Epidermal melanocyte (primary cell): ENCODE measurements at regions not wholly inside any gene's neighbourhood (a gene's known extent, or its start where the extent isn't known, plus 50 kb on each side); places are given as distances from the start of the nearest gene placed in this dataset.
A peak's percentile ranks its signal among the peaks of the same experiment; 100 is the strongest.

ENCODE experiments used
- DNase-seq: peaks from one replicate; pipeline ENCODE4 v3.0.0; 2011; ENCODE audit warnings: low spot score; ENCODE audit not compliant: insufficient read length

DNA sequence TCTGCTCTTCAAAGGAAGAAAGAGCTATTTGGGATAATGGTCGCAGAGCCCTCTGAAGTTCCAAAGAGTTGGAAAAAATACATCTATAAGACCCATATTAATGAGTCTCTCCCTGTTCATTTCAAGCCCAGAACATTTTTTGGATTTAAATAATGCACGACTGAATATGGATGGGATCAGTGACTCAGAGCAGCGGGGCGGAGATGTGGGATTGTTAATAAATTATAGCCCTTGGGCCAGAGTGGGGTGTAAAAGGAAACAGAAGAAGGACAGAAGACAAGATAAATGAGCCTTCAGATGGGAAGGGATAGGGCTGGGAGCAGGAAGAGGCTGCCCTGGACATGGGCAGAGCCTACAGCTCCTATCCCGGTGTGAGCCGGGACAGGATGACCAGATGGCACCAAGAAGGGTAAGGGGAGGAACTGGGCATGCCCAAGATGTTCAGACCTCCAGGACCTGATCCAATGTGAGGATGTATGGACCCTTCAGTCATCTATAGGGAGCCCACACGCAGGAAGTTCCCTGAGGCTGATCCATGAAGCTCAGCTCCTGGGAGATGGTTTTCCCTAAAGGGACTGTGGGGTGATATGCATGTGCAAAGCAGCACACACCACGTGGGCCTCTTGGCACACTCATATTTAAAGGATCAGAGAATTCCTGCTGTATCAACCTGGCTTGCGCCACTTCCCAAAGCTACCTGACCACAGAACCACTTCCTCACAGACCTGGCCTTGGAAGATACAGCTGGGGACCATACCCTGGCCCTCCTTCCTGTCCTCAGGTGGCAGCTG is 96.1 kb upstream of the PLXNA4 start:
- DNase-seq, result no peak

DNA sequence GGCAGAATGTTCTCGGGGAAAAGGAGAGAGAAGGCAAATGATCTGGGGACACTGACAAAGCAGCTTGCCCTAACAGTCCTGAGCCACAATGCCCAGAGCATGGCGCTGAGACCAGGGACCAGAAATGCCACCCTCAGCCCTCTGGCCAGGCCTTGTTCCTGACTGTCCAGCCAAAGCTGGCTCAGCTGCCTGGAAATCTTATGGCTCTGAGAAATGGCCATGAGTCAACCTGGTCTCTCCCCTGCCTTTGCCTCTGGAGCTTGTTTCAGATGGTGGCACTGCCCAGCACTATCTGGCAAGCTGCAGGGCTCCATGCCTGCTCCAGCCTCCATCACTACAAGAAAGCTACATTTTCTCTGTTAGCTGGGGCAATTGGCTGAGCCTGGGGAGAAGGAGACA is 90.5 kb upstream of the PLXNA4 start:
- no peak for DNase-seq

DNA sequence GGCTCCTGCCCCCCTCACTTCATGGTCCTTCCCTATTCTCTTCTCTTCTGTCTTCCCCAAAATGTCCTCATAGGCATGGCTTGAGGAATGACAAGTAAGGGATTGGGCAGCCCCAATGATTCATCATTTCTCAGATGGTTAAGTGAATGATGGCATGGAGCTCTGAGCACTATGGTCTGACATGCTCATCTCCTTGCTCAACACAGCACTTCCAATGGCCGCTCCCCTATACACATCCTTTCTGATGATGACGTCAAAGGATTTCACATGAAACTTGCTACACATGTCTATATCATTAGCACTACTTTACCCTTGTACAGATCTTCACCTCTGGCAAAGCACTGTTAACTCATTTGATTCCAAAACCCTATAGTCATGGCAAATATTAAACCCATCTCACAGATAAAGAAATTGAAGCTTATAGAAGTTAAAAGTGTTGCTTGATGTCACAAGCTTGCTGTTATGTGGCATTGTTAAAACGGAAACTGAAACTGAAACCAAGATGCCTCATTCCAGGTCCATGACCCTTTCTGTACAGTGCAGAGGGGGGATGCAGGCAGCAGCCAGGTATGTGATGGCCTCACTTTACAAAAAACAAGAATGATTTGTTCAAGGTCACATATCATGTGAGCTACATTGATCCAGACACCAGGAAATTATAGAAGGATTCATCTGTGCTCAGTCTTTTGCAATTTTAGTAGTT is 90.0 kb upstream of the PLXNA4 start:
- no peak for DNase-seq

DNA sequence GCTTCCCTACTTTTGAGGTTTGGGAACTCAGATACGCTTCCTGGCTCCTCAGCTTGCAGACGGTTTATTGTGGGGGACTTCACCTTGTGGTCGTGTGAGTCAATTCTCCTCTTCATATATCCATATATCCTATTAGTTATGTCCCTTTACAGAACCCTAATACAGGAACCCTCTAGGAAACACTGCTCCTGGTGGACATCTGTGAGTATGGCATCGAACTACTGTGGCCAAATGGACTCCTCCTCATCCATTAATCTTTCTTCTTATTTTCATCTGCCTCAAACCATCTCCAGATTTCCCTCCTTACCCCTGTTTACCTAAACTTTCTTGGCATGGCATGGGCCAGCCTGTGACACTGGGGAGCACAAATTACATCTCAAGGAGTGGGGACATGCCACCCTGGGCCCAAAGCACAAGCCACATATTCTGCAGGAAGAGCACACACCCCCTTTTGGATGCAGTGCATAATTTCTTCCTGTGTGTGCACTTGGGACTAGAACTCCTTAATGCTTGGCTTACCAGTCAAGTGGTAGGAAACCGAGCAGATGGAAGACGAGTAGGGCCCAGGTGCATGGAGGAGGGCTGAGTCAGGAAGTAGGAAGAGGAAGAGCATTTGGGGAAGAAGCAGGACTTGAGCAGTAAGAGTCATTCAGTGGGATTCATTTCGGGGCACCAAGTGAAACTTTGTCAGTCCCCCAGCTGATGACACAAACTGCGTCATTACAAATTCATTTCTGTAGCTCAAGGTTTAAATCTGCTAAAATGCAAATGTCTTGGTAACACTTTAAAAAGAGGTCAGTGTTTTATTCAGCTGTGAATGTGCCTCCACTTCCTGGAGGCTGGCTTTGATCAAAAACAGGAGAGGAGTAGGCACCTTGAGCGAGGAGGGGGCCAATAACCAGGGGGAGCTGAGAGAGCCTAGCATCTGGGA is 80.8 kb upstream of the PLXNA4 start:
- DNase-seq, result no peak

DNA sequence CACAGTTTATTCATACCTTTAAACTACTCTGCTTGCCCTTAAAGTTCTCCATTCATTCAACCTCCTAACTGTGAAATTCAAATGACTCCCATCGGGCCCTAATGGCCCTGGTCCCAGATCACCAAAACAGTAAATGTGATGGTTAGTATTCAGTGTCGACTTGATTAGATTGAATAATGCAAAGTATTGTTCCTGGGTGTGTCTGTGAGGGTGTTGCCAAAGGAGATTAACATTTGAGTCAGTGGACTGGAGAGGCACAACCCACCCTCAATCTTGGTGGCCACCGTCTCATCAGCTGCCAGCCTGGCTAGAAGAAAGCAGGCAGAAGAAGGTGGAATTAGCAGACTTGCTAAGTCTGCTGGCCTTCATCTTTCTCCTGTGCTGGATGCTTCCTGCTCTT is 80.1 kb upstream of the PLXNA4 start:
- DNase-seq, result no peak

DNA sequence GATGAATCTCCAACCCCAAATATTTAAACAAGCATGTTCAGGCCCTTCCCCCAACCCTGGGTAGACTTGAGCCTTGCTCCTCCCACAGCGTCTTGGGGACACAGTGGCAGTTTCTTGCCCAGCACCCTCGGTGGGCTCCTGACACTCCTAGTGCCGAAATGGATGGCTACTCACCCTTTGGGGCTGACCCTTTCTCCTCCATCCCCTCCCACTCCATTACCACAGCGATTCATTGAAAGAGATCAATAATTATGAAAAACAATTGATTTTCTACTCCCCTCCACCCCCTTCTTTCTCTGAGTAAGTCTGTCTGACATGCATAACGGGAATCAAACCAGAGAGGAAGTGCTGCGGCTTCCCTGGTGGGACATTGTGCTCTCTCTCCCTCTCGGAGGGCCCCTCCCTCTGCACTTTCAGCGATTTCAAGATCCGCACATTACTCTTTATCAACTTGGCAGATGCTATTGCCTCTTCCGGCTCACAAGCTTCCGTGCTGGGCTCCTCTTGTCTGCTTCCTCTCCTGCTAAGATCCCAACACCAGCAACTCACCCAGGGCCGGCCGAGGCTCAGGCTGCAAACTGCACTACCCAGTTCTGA is 79.0 kb upstream of the PLXNA4 start:
- peak; percentile 22 for DNase-seq

DNA sequence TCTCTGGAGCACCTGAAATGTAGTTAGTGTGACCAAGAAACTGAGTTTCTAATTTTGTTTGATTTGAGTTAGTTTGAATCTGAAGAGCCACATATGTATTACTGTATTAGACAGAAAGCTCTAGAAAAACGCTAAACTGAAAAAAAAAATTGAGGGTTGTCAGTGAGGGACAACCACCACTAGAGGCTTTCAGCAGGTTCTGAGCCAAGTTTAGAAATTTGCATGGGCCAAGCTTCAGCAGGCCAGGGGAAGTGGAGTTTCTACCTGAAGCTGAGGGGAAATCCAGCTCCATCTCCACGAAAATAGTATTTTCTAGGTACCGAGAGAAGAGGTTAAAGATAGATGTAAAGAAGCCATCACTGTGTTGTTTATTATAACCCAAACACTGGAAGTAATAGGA is 77.9 kb upstream of the PLXNA4 start:
- no peak for DNase-seq

DNA sequence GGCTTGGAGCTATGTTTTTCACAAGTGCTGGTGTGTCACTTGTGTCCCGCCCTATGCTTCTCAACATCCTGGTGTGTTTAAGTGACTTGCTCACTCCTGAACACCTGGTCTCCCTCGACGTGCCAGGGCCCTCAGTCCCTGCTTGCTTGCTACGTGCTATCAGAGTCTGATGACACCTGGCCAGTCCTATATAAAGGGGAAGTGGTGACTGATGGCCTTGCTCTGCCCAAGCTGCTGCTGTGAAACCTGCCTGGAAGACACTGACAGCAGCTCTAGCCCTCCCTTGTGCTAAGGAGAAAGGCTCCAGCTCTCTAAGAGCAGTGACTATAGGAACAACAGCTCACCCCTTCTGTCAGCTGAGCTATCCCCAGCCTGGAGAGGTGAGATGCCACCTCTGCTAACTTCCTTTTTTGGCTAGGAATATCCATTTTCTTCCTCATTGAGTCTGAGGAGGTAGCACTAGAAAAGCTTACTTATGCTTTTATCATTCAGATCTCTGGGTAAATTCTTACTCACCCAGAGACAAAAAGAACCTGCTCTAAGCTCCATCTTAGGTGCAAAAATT is 77.2 kb upstream of the PLXNA4 start:
- no peak for DNase-seq

- DNase-seq, result no peak
Measured at GRCh38 chr7:132652507-132652906, 76.2 kb upstream of the PLXNA4 start.

GRCh38 chr7:132650498-132650897 is 74.2 kb upstream of the PLXNA4 start:
- peak; percentile 91 for DNase-seq

GRCh38 chr7:132647311-132647710 is 71.0 kb upstream of the PLXNA4 start:
- DNase-seq, result no peak

GRCh38 chr7:132646052-132646451 is 69.8 kb upstream of the PLXNA4 start:
- no peak for DNase-seq

GRCh38 chr7:132643302-132643701 is 67.0 kb upstream of the PLXNA4 start:
- DNase-seq, result no peak

DNA sequence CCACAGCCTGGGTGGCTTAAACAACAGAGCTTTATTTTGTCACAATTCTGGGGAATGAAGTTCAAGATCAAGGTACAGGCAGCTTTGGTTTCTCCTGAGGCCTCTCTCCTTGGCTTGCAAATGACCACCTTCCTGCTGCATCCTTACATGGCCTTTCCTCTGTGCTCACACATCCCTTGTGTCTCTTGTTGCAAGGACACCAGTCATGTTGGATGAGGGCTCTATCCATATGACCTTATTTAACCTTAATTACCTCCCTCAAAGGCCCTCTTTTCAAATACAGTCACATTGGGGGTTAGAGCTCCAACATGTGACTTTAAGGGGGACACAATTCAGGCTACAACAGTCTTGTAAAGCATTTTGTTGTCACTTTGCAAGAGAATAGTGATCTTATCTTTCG is 65.0 kb upstream of the PLXNA4 start:
- DNase-seq, result no peak

DNA sequence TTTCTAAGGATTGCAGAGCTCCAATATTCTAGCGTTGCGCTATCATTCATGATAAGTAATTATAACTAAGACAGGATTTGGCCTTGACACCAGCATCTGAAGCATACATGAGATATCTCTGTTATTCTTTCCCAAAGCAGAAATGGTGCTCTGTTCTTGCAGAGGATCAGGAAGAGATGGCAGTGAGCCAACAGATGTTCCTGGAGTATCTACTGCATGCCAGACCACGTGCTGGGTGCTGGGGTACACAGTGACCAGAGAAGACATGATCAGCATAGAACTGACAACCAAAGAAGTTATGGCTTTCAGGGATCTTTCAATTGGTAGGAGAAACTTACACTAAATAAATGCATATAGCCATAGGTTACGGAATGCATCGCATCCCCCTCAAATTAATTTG is 63.7 kb upstream of the PLXNA4 start:
- no peak for DNase-seq

- DNase-seq, result no peak
Measured at GRCh38 chr7:132638000-132638399, 61.7 kb upstream of the PLXNA4 start.

GRCh38 chr7:132636581-132636980 is 60.3 kb upstream of the PLXNA4 start:
- DNase-seq, result no peak

DNA sequence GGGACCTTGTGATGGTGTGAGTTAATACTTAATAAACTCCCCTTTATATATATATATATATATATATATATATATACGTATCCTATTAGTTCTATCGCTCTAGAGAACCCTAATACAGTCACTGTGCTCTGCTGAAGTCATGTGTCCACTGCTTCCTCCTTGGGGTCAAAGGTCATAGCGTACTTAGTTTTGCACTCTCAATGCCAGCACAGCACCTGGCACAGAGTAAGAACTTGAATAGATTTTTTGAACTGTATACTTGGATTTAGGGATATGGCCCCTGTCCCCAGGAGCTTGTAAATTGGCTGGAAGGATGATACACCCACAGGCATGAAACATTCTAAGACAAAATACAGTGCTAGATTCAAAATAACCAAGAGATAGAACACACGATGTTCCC is 58.9 kb upstream of the PLXNA4 start:
- no peak for DNase-seq

DNA sequence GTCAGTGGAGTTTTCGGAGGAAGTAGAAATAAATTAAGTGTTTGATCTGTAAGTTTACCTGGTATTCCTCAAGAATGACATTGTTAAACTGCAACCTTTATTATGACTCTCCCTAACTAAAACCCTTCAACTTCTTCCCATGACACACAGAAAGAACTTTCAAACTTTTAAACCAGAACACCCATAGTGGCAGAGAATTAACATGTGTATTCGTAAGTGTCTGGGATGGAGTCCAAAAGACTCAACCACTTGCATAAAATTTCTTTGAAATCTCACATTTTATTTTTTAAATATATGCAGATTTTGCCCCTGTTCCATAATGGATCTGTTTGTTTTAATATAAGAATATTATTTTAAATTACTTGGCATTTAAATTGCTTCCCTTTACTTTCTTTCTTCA is 54.6 kb upstream of the PLXNA4 start:
- DNase-seq, result no peak
